GM19467 (cell line): ENCODE measurements at regions not wholly inside any gene's neighbourhood (a gene's known extent, or its start where the extent isn't known, plus 50 kb on each side); places are given as distances from the start of the nearest gene placed in this dataset.
"Not testable (repeated sequence)": the region's sequence is repeated elsewhere in the genome, so short reads cannot be mapped to it uniquely, and the experiment has no call there.

Source experiments
- ATAC-seq: cut with Tn5 transposase; IDR thresholded peaks from one replicate; pipeline ENCODE4 v1.9.1; 2021; ENCODE audit warnings: mild to moderate bottlenecking, moderate library complexity; ENCODE audit not compliant: unreplicated experiment

DNA sequence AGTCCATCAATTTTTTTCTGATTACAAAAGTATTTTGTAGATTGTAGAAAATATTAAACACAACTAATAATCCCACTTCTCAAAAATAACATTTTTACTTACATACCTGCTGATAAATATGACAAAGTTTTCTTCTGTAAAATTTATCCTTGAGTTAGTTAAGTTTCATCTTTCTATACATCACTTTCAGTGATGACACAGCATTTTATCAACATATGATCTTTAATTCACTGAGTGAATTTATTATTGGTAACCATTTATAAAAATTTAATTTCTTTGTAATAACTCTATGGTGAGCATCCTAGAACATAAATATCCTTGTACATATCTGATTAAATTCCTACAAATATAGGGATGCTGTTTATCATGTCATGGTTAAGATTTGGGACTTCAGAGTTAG lies 385.0 kb upstream of the SLC35B3 start:
- ATAC-seq: no peak

DNA sequence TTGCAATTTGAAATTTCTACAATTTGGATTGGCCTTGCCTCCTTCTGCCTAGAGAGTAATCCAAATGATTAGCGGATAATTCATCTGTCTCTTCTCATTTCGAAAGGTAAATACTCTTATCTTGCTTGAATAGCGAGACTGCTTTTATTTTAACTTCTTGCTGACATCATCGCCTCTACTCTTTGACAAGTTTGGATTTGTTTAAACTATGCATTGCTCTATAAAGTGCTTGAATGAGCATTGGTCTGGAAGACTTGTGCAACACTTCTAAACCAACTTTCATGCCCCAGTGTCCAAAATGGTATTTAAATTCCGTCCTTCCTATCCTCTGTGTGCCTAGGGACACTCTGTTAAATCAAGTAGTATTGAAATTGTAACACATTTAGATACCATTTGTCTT lies 384.1 kb upstream of the SLC35B3 start:
- ATAC-seq: no peak

DNA sequence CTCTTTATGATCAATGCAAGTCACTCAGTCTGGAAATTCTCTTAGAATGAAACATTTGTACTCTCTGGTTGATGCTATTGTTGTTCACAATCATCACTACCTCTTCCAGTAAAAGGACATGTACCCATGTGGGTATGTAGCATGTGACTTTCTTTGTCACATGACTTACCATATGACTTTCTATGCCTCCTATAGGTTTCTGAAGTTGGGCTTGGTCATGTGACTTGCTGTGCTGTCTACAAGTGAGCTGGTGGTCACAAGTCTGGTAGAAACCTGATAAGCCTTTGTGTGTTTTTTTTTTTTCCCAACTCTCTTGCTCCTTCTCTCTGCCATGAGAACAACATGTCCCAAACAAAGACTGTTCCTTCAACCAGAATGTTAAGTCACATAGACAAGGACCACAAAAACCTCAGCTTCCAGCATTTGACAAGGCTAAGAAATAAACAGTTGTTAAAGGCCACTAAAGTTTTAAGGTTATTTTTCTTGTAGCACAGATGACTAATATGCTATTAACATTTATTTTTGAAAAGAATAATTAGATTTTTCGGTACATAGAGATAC lies 379.2 kb upstream of the SLC35B3 start:
- ATAC-seq: no peak

- ATAC-seq: no peak
These were observed 375.0 kb upstream of the SLC35B3 start for GRCh38 chr6:8810325-8810724.

GRCh38 chr6:8809662-8810061 lies 374.3 kb upstream of the SLC35B3 start:
- ATAC-seq: no peak

DNA sequence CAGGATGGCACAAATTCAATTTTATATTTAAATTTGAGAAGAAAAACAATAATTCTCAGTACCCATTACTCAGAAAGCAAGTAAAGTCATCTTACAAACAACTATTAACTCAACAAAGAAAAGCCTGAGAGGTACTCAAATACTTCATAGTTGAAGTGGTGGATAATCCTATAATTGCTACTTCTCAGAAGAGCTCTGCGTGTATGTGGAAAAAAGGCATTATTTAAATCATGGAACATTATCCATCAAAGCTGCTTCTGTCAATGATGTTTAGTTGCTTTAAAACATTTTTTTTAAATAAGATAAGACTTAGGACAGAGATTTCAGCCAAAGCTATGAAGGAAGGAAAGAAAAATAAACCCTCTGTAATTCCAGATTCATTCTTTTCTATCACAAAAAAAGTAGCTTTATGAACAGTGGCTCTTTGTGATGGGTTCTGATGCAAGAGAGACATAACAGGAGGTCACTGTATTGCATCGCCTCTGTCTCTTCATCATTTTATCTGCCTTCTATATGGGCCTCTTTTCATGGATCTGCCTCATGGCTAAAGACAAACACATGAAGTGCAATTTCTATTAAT lies 367.9 kb upstream of the SLC35B3 start:
- ATAC-seq: no peak

DNA sequence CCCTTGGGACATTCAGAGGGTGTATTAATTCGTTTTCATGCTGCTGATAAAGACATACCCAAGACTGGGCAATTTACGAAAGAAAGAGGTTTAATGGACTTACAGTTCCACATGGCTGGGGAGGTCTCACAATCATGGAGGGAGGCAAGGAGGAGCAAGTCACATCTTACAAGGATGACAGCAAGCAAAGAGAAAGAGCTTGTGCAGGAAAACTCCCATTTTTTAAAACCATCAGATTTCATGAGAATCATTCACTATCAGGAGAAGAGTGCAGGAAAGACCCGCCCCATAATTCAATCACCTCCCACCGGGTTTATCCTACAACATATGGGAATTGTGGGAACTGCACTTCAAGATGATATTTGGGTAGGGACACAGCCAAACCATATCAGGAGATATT lies 367.1 kb upstream of the SLC35B3 start:
- not testable (repeated sequence) for ATAC-seq

GRCh38 chr6:8794420-8794819 lies 359.1 kb upstream of the SLC35B3 start:
- ATAC-seq: no peak

GRCh38 chr6:8789878-8790277 lies 354.5 kb upstream of the SLC35B3 start:
- no peak for ATAC-seq

- no peak for ATAC-seq
These were observed 349.9 kb upstream of the SLC35B3 start for GRCh38 chr6:8785223-8785622.

DNA sequence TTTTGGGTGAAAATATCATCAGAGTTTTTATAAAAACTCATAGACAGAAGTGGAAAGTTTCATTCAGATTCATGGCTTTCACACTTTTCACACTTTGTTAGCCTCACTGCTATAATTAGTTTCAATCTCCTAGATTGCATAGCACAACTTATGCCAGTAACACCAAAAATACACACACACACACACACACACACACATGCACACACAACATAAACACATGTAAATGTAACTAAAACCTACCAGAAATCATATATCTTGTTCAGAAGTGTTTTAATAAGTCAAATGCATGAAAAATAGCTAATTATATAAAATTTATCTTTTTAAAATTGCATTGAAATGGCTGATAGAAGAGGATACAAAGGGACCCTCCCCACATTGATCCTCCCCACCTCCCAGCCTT lies 347.8 kb upstream of the SLC35B3 start:
- no peak for ATAC-seq

DNA sequence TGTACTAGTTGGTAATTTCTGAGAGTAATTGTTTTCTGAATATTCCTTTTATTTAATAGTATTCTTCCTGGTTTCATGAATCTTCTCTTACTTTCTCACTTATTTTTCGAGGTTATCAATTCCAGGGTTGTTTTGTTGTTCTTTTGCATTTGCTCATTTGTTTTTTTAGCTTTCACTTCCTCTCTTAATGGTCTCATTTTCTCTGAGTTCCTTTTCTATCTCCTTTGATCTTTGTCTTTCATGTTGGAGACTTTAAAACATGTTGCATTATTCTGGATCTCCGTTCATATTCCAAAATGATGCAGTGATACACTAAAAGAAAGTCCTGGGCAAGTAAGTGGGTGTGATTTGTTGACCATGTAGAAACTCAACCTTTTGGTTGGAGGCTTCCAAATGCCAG lies 345.3 kb upstream of the SLC35B3 start:
- ATAC-seq: no peak

DNA sequence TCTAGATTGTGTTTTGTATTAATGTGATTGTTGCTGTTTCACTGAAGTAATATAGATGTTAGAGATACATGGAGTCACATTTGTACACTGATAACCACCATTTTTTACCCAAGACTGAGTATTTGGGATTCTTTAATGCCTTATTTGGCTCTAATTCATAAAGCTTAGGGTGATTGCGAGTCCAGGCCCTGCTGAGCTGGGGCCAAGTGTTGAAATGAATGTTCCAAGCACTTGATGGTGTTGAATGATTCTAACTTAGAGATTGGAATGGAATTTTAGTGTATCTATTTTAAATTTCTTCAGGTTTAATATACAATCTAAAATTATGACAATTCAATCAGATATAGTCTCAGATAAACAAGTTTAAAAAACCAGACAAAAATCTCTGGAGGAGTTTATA lies 329.4 kb upstream of the SLC35B3 start:
- no peak for ATAC-seq

- no peak for ATAC-seq
These were observed 325.6 kb upstream of the SLC35B3 start for GRCh38 chr6:8760951-8761350.

GRCh38 chr6:8758412-8758811 lies 323.1 kb upstream of the SLC35B3 start:
- ATAC-seq: no peak

- no peak for ATAC-seq
These were observed 315.3 kb upstream of the SLC35B3 start for GRCh38 chr6:8750627-8751026.

DNA sequence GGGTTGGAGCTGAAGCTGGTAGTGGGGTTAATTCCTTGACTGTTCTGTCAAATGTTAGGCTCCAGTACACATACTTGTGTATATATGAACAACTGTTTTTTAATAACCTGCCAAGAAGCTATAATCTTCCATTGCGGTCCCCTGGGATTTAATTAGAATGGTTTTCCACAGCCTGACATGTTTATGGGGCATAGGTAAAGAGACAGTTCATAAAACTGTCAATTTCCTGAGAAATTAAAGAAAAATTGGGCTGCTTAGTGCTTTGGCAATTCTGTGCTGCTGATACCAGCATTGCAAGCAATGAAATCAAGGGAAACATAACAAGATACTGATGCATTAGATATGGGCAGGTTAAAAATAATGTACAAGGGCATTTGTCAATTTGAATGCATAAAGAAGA lies 314.1 kb upstream of the SLC35B3 start:
- ATAC-seq: no peak

DNA sequence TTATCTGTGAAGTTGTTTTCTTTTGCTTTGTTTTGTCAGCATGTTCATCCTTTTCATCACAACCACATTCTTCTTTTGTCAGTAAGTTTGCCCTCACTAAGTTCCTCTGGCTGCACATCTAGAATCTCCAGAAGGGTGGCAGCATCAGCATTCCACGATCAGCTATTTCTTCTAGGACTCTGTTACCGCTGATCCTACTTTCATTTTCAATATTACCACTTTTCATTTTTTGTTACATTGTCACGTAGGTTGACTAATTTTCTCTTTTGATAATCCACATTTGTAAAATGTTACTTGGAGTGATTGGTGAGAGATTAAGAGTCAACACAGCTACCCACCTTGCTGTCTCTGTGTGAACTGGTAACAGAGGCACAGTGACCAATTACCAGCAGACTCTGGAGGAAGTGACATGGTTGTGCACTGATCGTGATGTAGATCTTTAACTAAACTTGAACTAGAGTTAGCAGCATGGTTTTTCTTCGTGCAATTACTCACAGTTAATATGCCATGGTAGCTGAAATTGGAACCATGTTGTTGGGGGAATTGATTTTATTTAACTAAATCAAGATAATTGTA lies 307.9 kb upstream of the SLC35B3 start:
- peak; percentile 76 for ATAC-seq

DNA sequence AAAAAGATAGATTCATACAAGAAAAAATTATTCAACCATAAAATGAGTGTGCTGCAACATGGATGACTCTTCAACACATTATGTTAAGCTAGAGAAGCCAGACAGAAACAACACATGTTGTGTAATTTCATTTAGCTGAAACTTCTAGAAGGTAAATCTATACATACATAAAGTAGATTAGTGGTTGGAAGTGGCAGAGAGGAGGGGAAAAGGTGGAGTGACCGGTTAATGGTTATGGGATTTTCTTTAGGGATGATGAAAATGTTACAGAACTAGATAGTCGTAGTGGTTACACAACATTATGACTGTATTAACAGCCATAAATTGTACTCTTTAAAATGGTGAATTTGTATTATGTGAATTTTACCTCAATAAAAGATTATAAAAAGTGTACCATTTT lies 304.1 kb upstream of the SLC35B3 start:
- no peak for ATAC-seq

DNA sequence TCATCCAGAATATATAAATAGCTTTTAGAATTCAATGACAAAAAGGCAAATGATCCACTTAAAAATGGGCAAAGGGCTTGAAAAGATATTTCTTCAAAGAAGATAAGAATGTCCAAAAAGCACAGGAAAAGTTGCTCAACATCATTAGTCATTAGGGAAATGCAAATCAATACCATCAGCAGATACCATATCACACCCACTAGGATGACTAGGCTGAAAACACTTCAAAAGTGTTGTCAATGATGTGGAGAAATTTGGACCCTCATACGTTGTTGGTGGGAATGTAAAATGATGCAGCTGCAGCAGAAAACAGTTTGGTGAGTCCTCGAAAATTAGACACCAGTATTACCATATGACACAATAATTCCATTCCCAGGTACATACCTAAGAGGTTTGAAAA lies 303.6 kb upstream of the SLC35B3 start:
- no peak for ATAC-seq

DNA sequence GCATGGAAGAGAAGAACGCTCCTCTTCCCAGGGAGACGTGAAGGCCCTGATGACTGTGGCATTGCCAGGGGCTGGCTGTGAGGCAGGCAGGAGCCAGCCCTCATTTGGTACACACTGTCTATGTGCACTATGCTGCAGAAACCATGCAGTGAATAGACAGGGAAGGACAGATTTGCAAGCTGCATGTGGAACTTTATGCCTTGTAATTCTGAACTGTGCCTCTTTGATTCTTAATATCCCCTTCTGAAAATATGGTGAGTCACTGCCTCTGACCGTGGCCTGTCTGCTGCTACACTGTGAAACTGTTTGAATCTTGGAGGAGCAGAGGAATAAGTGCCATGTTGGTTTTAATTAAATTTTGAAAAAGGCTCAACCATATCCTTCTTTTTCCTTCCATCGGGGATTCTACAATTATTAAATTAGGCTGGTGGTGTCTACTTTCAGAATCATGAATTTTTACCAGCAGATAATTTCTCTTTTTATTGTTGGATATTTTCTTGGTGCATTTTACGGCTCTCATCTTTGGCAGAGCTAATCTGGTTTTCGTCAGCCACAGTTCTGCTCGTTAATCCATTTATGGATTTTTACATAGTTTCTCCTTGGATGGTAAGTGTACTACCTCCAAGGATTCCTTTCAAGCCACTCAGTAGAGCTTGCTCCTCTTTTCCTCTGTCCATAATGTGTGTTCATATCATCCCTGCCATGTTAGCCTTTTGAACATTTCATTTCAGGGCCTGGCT lies 301.0 kb upstream of the SLC35B3 start:
- no peak for ATAC-seq

DNA sequence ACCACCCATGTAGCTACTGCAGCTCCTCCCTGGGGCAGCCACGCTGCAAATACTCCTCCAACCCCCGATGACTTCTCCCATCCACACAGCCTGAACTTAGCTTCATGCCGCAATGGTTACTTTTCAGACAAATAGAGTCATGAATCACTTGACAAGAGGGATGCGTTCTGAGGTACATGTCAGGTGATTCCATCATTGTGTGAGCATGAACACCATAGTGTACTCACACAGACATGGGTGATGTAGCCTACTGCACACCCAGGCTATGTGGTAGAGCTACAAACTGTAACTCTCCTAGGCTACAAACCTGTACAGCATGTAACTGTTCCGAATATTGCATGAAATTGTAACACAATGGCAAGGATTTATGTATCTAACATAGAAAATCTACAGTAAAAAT lies 298.5 kb upstream of the SLC35B3 start:
- ATAC-seq: no peak
